GM18951 (cell line): ENCODE measurements at regions not wholly inside any gene's neighbourhood (a gene's known extent, or its start where the extent isn't known, plus 50 kb on each side); places are given as distances from the start of the nearest gene placed in this dataset.

Experiments used
- POLR2A ChIP-seq: IDR thresholded peaks from 4 replicates; pipeline ENCODE4 v1.6.1; 2011; ENCODE audit warnings: mild to moderate bottlenecking; ENCODE audit not compliant: insufficient read length, insufficient read depth; ENCODE audit errors: extremely low read depth
- in situ Hi-C: fragments of 300-500 bp; cut with MboI; formaldehyde crosslinking; loops from one replicate; pipeline ENCODE4 v1.12.0; 2022; ENCODE audit warnings: low sequenced_read_pairs, mixed read lengths, inconsistent platforms; ENCODE audit not compliant: unreplicated experiment

GRCh38 chr15:62840526-62841268 is 201.8 kb upstream of the TPM1 start:
- no peak for TF ChIP-seq POLR2A
- in situ Hi-C loops = no loop called here

GRCh38 chr15:62841269-62841628 is 201.3 kb upstream of the TPM1 start:
- TF ChIP-seq POLR2A = no peak
- in situ Hi-C loops = no loop called here

GRCh38 chr15:62841891-62842559 is 200.5 kb upstream of the TPM1 start:
- in situ Hi-C loops = no loop called here
- TF ChIP-seq POLR2A = no peak

DNA sequence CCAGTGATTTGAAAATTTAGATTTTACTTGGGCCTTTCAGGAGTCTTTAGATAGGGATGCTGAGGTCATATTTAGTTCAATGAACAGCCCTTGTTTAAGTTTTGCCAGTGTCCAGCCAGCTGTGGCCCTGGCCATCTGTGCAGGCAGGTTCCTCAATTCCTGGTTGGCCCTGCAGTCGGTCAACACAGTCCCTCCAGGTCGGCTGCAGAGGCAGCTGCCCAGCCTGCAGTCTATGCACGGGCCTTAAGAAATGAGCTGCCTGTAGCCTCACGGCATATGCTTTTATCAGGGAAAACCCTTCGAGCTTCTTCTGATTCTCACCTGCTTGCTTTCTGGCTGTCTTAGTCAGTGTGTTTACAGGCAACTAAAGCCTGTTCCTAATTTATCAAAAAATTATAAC is 199.2 kb upstream of the TPM1 start:
- TF ChIP-seq POLR2A = no peak
- in situ Hi-C loops = no loop called here

GRCh38 chr15:62844564-62845240 is 197.8 kb upstream of the TPM1 start:
- in situ Hi-C loops = no loop called here
- TF ChIP-seq POLR2A = no peak

GRCh38 chr15:62845241-62846126 is 197.1 kb upstream of the TPM1 start:
- TF ChIP-seq POLR2A = no peak
- in situ Hi-C loops = no loop called here

GRCh38 chr15:62846131-62846804 is 196.3 kb upstream of the TPM1 start:
- in situ Hi-C loops = no loop called here

DNA sequence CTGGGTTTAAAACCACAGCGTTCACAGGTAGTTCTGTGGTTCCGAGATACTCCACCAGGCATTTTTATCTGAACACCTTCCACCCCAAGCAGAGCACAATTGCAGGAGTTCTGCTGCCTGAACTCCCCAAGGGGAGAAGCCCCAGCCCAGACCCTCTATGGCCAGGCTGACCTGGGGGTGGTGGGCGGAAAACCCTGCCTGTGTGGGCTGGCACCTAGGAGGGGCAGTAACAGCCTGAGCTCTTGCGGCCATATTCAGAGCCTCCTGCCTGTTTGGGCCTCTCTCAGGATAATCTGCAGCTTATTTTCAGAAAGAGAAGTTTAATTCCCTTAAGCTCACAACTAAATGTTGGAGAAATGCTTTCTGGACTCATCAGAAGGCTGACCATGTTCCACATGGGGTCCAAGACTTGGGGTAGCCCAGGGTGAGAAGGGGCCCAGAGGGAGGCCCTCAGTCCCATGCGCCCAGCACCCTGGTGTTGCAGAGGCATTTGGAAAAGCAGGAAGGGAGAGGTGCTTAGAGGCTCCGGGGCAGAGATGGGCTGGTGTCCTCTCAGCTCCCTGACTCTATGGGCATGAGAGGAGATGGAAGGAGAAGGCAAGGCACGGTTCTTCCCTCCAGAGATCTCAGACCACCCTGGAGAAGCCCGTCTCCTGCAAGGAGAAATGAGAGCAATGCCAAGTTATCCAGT is 195.6 kb upstream of the TPM1 start:
- no peak for TF ChIP-seq POLR2A
- in situ Hi-C loops = no loop called here

More at GRCh38 chr15:62846131-62846804, 196.3 kb upstream of the TPM1 start:
- no peak for TF ChIP-seq POLR2A

- in situ Hi-C loops = no loop called here
- no peak for TF ChIP-seq POLR2A
Measured at GRCh38 chr15:62847900-62848489, 194.6 kb upstream of the TPM1 start.

DNA sequence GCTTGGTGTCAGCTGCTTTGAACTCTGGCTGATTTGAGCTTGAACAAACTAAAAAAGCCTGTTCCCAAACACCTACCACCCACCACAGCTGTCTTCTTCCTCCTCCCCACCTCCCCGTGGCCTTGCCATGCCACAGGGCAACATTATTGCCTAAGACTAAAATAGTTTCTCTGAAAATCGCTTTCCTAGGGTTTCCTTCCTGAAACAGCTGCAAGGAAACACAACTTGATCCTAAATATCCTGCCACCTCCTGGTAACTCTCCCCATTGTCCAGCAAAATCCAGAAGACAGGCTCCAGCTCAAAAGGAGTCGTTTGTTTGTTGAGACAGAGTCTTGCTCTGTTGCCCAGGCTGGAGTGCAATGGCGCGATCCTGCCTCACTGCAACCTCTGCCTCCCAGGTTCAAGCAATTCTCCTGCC is 193.9 kb upstream of the TPM1 start:
- no peak for TF ChIP-seq POLR2A
- in situ Hi-C loops = no loop called here

DNA sequence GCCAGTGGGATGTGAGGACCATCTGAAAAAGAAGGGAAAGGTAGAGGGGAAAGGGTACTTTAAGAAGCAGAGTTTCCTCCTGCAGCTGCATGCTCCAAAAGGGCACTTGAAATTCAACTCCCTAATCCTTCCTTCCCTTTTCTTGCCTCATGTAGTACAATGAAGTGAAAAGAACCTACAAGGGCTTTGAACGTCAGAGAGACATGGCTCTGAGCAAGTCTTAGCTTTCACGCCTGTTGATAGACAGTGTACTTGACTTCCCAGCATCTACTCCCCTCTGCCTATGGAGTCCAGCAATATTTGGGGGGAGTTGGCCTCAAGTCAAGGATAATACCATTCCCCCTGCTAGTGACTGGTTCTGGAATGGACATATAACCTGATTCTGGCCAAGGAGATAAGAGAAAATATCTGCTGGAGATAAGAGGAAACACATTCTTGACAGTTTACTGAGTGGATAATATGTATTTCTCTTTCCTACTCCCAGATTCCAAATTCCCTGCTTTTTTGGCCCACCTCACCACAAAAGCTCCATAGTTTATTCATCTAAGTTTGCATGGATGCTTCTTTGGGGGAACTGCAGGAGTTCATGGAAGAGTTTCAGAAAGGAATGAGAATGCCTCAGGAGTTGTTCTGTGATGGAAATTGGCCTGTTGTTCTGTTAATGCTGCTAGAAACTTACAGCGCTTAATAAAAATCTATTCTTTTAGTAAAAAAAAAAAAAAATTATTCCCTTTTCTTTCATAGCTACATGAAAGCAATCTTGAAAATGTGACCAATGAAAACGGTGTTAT is 193.0 kb upstream of the TPM1 start:
- no peak for TF ChIP-seq POLR2A
- in situ Hi-C loops = no loop called here
